HCT116 (cell line): ENCODE measurements at regions not wholly inside any gene's neighbourhood (a gene's known extent, or its start where the extent isn't known, plus 50 kb on each side); places are given as distances from the start of the nearest gene placed in this dataset.

Source experiments
- ATAC-seq: fragments of 200-7000 bp; cut with Tn5 transposase; 2 replicates; pipeline ENCODE4 v1.9.1; 2020; ENCODE audit warnings: mild to moderate bottlenecking, moderate library complexity
- BruUV-seq: library from RNA; stranded (reverse); fragments of 400-500 nt; replicated peaks from 2 replicates; lab custom pipeline; 2021; lab: Mats Ljungman, UMichigan
- CTCF ChIA-PET: fragments of 300-600 bp; sonication (Branson Sonifier 250); formaldehyde crosslinking; loops from one replicate; lab custom pipeline; 2021; ENCODE audit warnings: antibody characterized with exemption; lab: Charles Lee
- POLR2A ChIA-PET: fragments of 300-600, 350-600 bp; sonication (Branson Sonifier 250); formaldehyde crosslinking; loops from one replicate; lab custom pipeline; 2021; ENCODE audit warnings: antibody characterized with exemption; lab: Charles Lee
- RAD21 ChIA-PET, 2 experiments: fragments of 300-600 bp; sonication (Branson Sonifier 250); formaldehyde crosslinking; loops; one replicate each; lab custom pipeline; 2023; ENCODE audit warnings: low total read pairs in 2 of 2; ENCODE audit not compliant: uncharacterized antibody in 2 of 2, unreplicated experiment in 2 of 2, low non-redundant PET in 1 of 2; lab: Charles Lee
- DNase-seq: peaks from one replicate; pipeline ENCODE4 v3.0.0-alpha.2; 2010; ENCODE audit warnings: low read depth, low spot score
- H2AFZ ChIP-seq: fragments of 200-600 bp; shearing (Covaris generic), sonication (generic); 2 replicates; pipeline ENCODE4 v1.6.1; 2017; ENCODE audit warnings: low read depth, mixed run types, mixed read lengths, antibody characterized with exemption, low read length; ENCODE audit not compliant: poor library complexity, severe bottlenecking
- H3K27ac ChIP-seq: 2 replicates; pipeline ENCODE4 v1.5.1; 2012; ENCODE audit warnings: low read depth, low read length
- H3K27me3 ChIP-seq: fragments of 200-600 bp; sonication (generic); 2 replicates; pipeline ENCODE4 v1.6.1; 2016; ENCODE audit warnings: mixed run types, low read length, mixed read lengths; ENCODE audit not compliant: insufficient read depth
- H3K36me3 ChIP-seq, 2 experiments: fragments of 200-500 bp in 1 of 2; fragments of 200-600 bp in 1 of 2; sonication (Bioruptor generic) in 1 of 2; sonication (generic) in 1 of 2; 2 replicates each; pipeline versions ENCODE4 v1.5.1 to v1.6.1; 2014 to 2016; ENCODE audit warnings: low read length in 2 of 2, inconsistent platforms in 1 of 2, mixed read lengths in 1 of 2, mixed run types in 1 of 2; ENCODE audit not compliant: insufficient read depth in 2 of 2, control insufficient read depth in 1 of 2
- H3K4me1 ChIP-seq, 2 experiments: fragments of 200-600 bp in 1 of 2; sonication (generic) in 1 of 2; 2 replicates each; pipeline versions ENCODE4 v1.5.1 to v1.6.1; 2012 to 2017; ENCODE audit warnings: low read length in 2 of 2, inconsistent platforms in 1 of 2, mild to moderate bottlenecking in 1 of 2, mixed read lengths in 1 of 2, mixed run types in 1 of 2, moderate library complexity in 1 of 2; ENCODE audit not compliant: insufficient read depth in 2 of 2, control insufficient read depth in 1 of 2
- H3K4me2 ChIP-seq: fragments of 200-600 bp; sonication (generic); 2 replicates; pipeline ENCODE4 v1.6.1; 2017; ENCODE audit warnings: mixed run types, low read length, mixed read lengths
- H3K4me3 ChIP-seq, 2 experiments: fragments of 200-600 bp in 1 of 2; sonication (generic) in 1 of 2; replicated peaks in 1 of 2; 2 replicates each; pipeline ENCODE4 v1.5.1; 2011 to 2016; ENCODE audit warnings: low read length in 2 of 2, control low read depth in 1 of 2, low read depth in 1 of 2, mild to moderate bottlenecking in 1 of 2, mixed read lengths in 1 of 2, mixed run types in 1 of 2
- H3K79me2 ChIP-seq: fragments of 200-600 bp; sonication (generic); 2 replicates; pipeline ENCODE4 v1.6.1; 2017; ENCODE audit warnings: mild to moderate bottlenecking, mixed run types, low read length, moderate library complexity, mixed read lengths; ENCODE audit not compliant: insufficient read depth
- H3K9ac ChIP-seq: fragments of 200-600 bp; sonication (generic); 2 replicates; pipeline ENCODE4 v1.6.1; 2016; ENCODE audit warnings: low read length, mixed read lengths
- H3K9me2 ChIP-seq: fragments of 200-600 bp; sonication (generic), shearing (Covaris generic); 2 replicates; pipeline ENCODE4 v1.6.1; 2017; ENCODE audit warnings: mixed run types, mild to moderate bottlenecking, moderate library complexity; ENCODE audit not compliant: insufficient read depth
- H3K9me3 ChIP-seq, 2 experiments: fragments of 200-500 bp in 1 of 2; fragments of 200-600 bp in 1 of 2; sonication (Bioruptor generic) in 1 of 2; sonication (generic) in 1 of 2; 2 replicates each; pipeline ENCODE4 v1.6.1; 2014 to 2017; ENCODE audit warnings: low read length in 2 of 2, mixed read lengths in 2 of 2, inconsistent platforms in 1 of 2, low read depth in 1 of 2, mild to moderate bottlenecking in 1 of 2, mixed run types in 1 of 2, moderate library complexity in 1 of 2; ENCODE audit not compliant: control insufficient read depth in 1 of 2, insufficient read depth in 1 of 2
- H4K20me1 ChIP-seq: fragments of 200-600 bp; sonication (generic), shearing (Covaris generic); 2 replicates; pipeline ENCODE4 v1.6.1; 2017; ENCODE audit warnings: mixed run types, mild to moderate bottlenecking, moderate library complexity; ENCODE audit not compliant: insufficient read depth
- ATF3 ChIP-seq: IDR thresholded peaks from 2 replicates; pipeline ENCODE4 v1.6.1; 2012
- CBX3 ChIP-seq: IDR thresholded peaks from 2 replicates; pipeline ENCODE4 v1.6.1; 2012; ENCODE audit warnings: low read depth
- CEBPB ChIP-seq: IDR thresholded peaks from 2 replicates; pipeline ENCODE4 v1.6.1; 2012; ENCODE audit warnings: low read depth
- EZH2 ChIP-seq: fragments of 200-600 bp; sonication (generic); IDR thresholded peaks from 2 replicates; pipeline ENCODE4 v1.6.1; 2017; ENCODE audit warnings: antibody characterized with exemption, mixed run types
- EZH2phosphoT487 ChIP-seq: fragments of 200-600 bp; IDR thresholded peaks from 2 replicates; pipeline ENCODE4 v1.6.1; 2018; ENCODE audit warnings: antibody characterized with exemption, borderline replicate concordance
- FOSL1 ChIP-seq: IDR thresholded peaks from 2 replicates; pipeline ENCODE4 v1.6.1; 2012; ENCODE audit warnings: low read depth
- JUND ChIP-seq: IDR thresholded peaks from 2 replicates; pipeline ENCODE4 v1.6.1; 2012
- POLR2A ChIP-seq: IDR thresholded peaks from 2 replicates; pipeline ENCODE4 v1.7.0; 2011; ENCODE audit warnings: borderline replicate concordance; ENCODE audit not compliant: insufficient read depth, insufficient read length; ENCODE audit errors: extremely low read depth
- REST ChIP-seq: IDR thresholded peaks from 2 replicates; pipeline ENCODE4 v1.6.1; 2012; ENCODE audit warnings: low read depth
- SIN3A ChIP-seq: IDR thresholded peaks from 2 replicates; pipeline ENCODE4 v1.6.1; 2012; ENCODE audit warnings: low read depth
- SP1 ChIP-seq: IDR thresholded peaks from 2 replicates; pipeline ENCODE4 v1.6.1; 2012; ENCODE audit warnings: low read depth
- SRF ChIP-seq: IDR thresholded peaks from 2 replicates; pipeline ENCODE4 v1.6.1; 2012; ENCODE audit warnings: low read depth
- TCF7L2 ChIP-seq: IDR thresholded peaks from 2 replicates; pipeline ENCODE4 v1.7.0; 2011; ENCODE audit warnings: borderline replicate concordance, inconsistent platforms; ENCODE audit not compliant: insufficient read depth, insufficient read length; ENCODE audit errors: extremely low read depth
- YY1 ChIP-seq: IDR thresholded peaks from 2 replicates; pipeline ENCODE4 v1.6.1; 2011; ENCODE audit warnings: low read length, low read depth, moderate library complexity, mild to moderate bottlenecking; ENCODE audit not compliant: insufficient replicate concordance; ENCODE audit errors: extremely low read depth
- ZBTB33 ChIP-seq: IDR thresholded peaks from 2 replicates; pipeline ENCODE4 v1.6.1; 2011; ENCODE audit warnings: mild to moderate bottlenecking, low read length, moderate library complexity; ENCODE audit not compliant: insufficient replicate concordance; ENCODE audit errors: extremely low read depth
- ZFX ChIP-seq: fragments of 450-650 bp; IDR thresholded peaks from 2 replicates; pipeline ENCODE4 v1.6.1; 2017
- ZNF274 ChIP-seq: fragments of 200-500 bp; sonication (Bioruptor generic); IDR thresholded peaks from 2 replicates; pipeline ENCODE4 v1.6.1; 2014; ENCODE audit warnings: mild to moderate bottlenecking, low read depth, low read length, inconsistent platforms
- intact Hi-C: fragments of 100-400 bp; cut with micrococcal nuclease; formaldehyde crosslinking; loops from 2 replicates; pipeline ENCODE4 v1.10.0; 2022
- TF ChIP-seq, protein P1 (sequence below): IDR thresholded peaks from 2 replicates; pipeline ENCODE4 v1.6.1; 2012

DNA sequence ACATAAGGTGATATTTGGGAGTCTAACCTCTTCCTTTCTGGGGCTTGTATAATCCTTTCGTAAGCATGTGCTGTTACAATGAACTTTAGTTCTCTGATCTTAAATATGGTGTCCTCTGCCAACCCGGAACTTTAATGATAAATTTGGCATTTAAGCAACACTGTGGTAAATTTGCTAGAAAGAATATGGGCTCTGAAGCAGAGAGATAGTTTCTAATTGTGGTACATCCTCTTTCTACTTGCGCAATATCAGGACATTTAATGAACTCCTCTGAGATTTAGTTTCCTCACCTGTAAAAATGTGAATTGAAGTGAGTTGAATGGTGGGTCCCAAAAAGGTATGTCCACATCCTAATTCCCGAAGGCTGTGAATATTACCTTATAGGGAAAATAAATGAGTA is 364.7 kb downstream of the CAAP1 start (continued):
- no peak for TF ChIP-seq REST
- no peak for TF ChIP-seq SIN3A
- no peak for TF ChIP-seq CBX3
- TF ChIP-seq SP1 = no peak
- TF ChIP-seq YY1 = no peak
- no peak for TF ChIP-seq EZH2phosphoT487
- no peak for TF ChIP-seq ZFX
- no peak for TF ChIP-seq TCF7L2
- no peak for TF ChIP-seq CEBPB
- no peak for TF ChIP-seq FOSL1
- no peak for TF ChIP-seq POLR2A
- TF ChIP-seq ZNF274 = no peak
- no peak for TF ChIP-seq JUND
- TF ChIP-seq, all 23 proteins: peak for 0

GRCh38 chr9:26524267-26524666 is 368.3 kb downstream of the CAAP1 start:
- ATAC-seq (no peak), DNase-seq (no peak)
- H4K20me1 ChIP-seq = no peaks in the 10 kb centered on the region
- BruUV-seq = no TSS peak
- intact Hi-C loops = no loop called here
- H3K4me1 ChIP-seq = no peaks in the 10 kb centered on the region
- H3K27me3 ChIP-seq = no peaks in the 10 kb centered on the region
- no peaks in the 10 kb centered on the region for H3K36me3 ChIP-seq
- no peaks in the 10 kb centered on the region for H3K9me2 ChIP-seq
- no peaks in the 10 kb centered on the region for H3K9me3 ChIP-seq
- POLR2A ChIA-PET = no interaction called here
- no peak overlapping the region for H3K4me2 ChIP-seq
- H2AFZ ChIP-seq = no peak overlapping the region
- CTCF ChIA-PET = no interaction called here
- no peak overlapping the region for H3K4me3 ChIP-seq
- RAD21 ChIA-PET = no interaction called here
- no peak overlapping the region for H3K9ac ChIP-seq
- H3K27ac ChIP-seq = no peak overlapping the region
- H3K79me2 ChIP-seq = no peaks in the 10 kb centered on the region
- TF ChIP-seq SRF (no peak), EZH2 (no peak), CEBPB (no peak), ZBTB33 (no peak), SP1 (no peak), POLR2A (no peak), ATF3 (no peak), REST (no peak)
- TF ChIP-seq, protein P1, sequence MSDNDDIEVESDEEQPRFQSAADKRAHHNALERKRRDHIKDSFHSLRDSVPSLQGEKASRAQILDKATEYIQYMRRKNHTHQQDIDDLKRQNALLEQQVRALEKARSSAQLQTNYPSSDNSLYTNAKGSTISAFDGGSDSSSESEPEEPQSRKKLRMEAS = no peak
